Activated CD4-positive, CD25-positive, alpha-beta regulatory T cell treated with anti-CD3 and anti-CD28 coated beads, Interleukin-2, amount 50 U/mL, for 72 hours (primary cell): ENCODE measurements at regions not wholly inside any gene's neighbourhood (a gene's known extent, or its start where the extent isn't known, plus 50 kb on each side); places are given as distances from the start of the nearest gene placed in this dataset.

Experiments used
- DNase-seq: peaks from one replicate; pipeline ENCODE4 v3.0.0; 2021

GRCh38 chr18:74023220-74023619, 124.4 kb downstream of the FBXO15 start:
- DNase-seq, result no peak

GRCh38 chr18:74019864-74020263, 127.8 kb downstream of the FBXO15 start:
- DNase-seq, result no peak

GRCh38 chr18:74013955-74014354, 133.7 kb downstream of the FBXO15 start:
- DNase-seq, result no peak

GRCh38 chr18:74012954-74013630, 134.5 kb downstream of the FBXO15 start:
- no peak for DNase-seq

- DNase-seq, result no peak
Observed at GRCh38 chr18:74006143-74006542, 141.5 kb downstream of the FBXO15 start.

GRCh38 chr18:74005320-74006109, 142.1 kb downstream of the FBXO15 start:
- no peak for DNase-seq

GRCh38 chr18:73992242-73993022, 155.2 kb downstream of the FBXO15 start:
- no peak for DNase-seq

- DNase-seq, result no peak
Observed at GRCh38 chr18:73991570-73991969, 156.1 kb downstream of the FBXO15 start.

GRCh38 chr18:73990258-73990657, 157.4 kb downstream of the FBXO15 start:
- DNase-seq, result no peak

GRCh38 chr18:73987247-73987980, 160.2 kb downstream of the FBXO15 start:
- DNase-seq, result no peak

GRCh38 chr18:73986711-73987110, 160.9 kb downstream of the FBXO15 start:
- DNase-seq, result no peak

GRCh38 chr18:73985855-73986625, 161.6 kb downstream of the FBXO15 start:
- DNase-seq, result no peak

GRCh38 chr18:73983970-73984369, 163.7 kb downstream of the FBXO15 start:
- DNase-seq, result no peak

- no peak for DNase-seq
Observed at GRCh38 chr18:73983496-73983895, 164.1 kb downstream of the FBXO15 start.

- DNase-seq, result no peak
Observed at GRCh38 chr18:73981796-73982195, 165.8 kb downstream of the FBXO15 start.

- no peak for DNase-seq
Observed at GRCh38 chr18:73980289-73980979, 167.2 kb downstream of the FBXO15 start.

GRCh38 chr18:73979742-73980141, 167.9 kb downstream of the FBXO15 start:
- DNase-seq, result no peak

GRCh38 chr18:73976433-73976832, 171.2 kb downstream of the FBXO15 start:
- no peak for DNase-seq

GRCh38 chr18:73975266-73975665, 172.4 kb downstream of the FBXO15 start:
- DNase-seq, result no peak

- DNase-seq, result no peak
Observed at GRCh38 chr18:73973972-73974371, 173.7 kb downstream of the FBXO15 start.

GRCh38 chr18:73966954-73967353, 180.7 kb downstream of the FBXO15 start:
- no peak for DNase-seq

GRCh38 chr18:73962256-73962655, 185.4 kb downstream of the FBXO15 start:
- DNase-seq, result no peak
